ENCODE measurements at regions not wholly inside any gene's neighbourhood (a gene's known extent, or its start where the extent isn't known, plus 50 kb on each side); places are given as distances from the start of the nearest gene placed in this dataset.

DNA sequence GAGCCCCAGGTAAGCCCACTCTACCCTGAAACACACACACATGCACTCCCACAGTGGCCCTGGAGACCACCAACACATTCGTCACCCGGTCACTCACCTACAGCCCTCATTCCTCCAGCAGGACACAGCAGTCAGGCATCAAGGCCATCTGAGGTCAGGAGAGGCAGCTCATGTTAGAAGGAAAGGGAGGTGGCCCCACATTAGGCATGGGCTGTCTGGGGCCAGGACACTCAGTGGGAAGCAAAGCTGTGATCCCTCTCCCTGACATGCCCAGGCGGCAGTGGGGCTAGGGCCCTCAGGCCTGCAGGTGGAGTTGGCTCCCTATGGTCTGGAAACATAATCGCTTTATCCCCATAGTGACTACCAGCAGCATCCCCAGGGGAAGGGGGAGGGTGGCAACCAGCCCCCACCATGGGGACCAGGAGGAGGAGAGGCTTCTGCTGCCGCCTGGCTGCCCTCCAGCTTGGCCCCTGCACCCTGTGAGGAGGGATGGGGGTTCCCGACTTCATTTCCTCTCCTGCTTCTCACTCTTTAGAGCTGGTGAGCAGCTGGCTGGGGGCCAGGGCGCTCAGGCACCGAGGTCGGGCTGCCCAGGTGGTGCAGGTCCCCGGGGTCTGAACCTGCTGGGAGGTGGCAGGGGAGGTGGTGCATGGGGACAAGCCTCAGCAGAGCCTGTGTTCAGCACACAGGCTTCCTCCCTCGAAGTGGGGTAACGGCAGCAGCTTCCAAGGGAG is 76.6 kb upstream of the CST7 start:
- H3K36me3 ChIP-seq (ENCODE audit: low read depth), result no peaks in the 10 kb centered on the region
- H3K4me3 ChIP-seq, result no peak overlapping the region
- H3K9me3 ChIP-seq, result no peaks in the 10 kb centered on the region
- no peak for DNase-seq
- intact Hi-C loops (cut with DNase I, micrococcal nuclease), result no loop called here
- ATAC-seq, result no peak
- no peaks in the 10 kb centered on the region for H3K4me1 ChIP-seq (ENCODE audit: low read depth)
- TF ChIP-seq, protein P1, sequence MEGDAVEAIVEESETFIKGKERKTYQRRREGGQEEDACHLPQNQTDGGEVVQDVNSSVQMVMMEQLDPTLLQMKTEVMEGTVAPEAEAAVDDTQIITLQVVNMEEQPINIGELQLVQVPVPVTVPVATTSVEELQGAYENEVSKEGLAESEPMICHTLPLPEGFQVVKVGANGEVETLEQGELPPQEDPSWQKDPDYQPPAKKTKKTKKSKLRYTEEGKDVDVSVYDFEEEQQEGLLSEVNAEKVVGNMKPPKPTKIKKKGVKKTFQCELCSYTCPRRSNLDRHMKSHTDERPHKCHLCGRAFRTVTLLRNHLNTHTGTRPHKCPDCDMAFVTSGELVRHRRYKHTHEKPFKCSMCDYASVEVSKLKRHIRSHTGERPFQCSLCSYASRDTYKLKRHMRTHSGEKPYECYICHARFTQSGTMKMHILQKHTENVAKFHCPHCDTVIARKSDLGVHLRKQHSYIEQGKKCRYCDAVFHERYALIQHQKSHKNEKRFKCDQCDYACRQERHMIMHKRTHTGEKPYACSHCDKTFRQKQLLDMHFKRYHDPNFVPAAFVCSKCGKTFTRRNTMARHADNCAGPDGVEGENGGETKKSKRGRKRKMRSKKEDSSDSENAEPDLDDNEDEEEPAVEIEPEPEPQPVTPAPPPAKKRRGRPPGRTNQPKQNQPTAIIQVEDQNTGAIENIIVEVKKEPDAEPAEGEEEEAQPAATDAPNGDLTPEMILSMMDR (IDR thresholded peaks at IDR 0.05), result no peak

DNA sequence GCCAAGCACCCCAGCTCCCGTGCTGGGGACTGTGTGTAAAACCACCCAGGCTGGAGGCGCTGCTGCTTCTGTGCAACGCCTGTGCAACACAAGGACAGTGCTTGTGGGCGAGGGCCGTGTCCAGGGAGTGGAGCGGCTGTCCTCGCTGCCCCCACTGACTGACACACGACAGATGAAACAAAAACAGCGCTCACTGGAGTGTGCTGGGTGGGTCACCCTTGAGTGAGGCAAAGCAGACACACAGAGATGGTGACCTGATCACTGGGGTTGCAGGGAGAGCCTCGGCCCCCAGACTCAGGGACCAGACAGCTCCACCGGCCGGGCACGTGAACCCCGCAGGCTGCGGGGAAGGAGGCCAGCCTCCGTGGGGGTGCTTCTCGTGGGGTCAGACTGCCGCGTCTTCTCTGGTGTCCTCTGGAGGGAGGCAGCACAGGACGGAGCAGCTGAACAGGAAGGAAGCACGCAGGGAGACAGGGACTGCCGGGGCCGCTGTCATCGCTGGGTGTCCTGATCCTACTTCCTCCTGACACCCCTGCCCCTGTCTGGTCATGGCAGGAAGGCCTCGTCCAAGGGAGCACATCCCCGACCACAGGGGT is 75.9 kb upstream of the CST7 start:
- ATAC-seq (no peak), DNase-seq (no peak)
- no peaks in the 10 kb centered on the region for H3K4me1 ChIP-seq (ENCODE audit: low read depth)
- no peaks in the 10 kb centered on the region for H3K36me3 ChIP-seq (ENCODE audit: low read depth)
- H3K9me3 ChIP-seq, result no peaks in the 10 kb centered on the region
- no peak overlapping the region for H3K4me3 ChIP-seq
- TF ChIP-seq, protein P1 (IDR thresholded peaks at IDR 0.05), result no peak
- intact Hi-C loops (cut with DNase I, micrococcal nuclease), result no loop called here

DNA sequence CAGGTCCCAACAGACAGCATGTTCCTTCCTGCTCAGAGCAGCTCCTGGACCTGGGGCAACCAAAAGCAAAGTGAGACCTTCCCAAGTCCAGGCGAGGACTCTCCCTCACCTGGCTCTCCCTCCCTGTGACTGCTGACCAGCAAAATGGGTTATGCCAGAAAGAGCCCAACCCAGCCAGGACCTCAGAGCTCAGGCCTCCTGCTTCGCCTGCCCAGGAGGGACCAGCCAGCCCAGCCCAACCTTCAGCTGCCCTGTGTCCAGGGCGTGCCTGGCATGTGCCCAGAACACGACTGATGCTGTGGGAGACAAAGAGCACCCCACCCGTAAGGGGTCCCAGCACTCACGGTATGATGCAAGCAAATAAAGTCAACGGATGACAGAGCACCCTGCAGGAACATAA is 74.0 kb upstream of the CST7 start:
- Histone ChIP-seq H3K36me3 (ENCODE audit: low read depth) (no peaks in the 10 kb centered on the region), H3K4me3 (no peak overlapping the region), H3K4me1 (ENCODE audit: low read depth) (no peaks in the 10 kb centered on the region), H3K9me3 (no peaks in the 10 kb centered on the region)
- intact Hi-C loops (cut with DNase I, micrococcal nuclease), result no loop called here
- no peak for DNase-seq
- TF ChIP-seq, protein P1 (IDR thresholded peaks at IDR 0.05), result no peak
- ATAC-seq, result no peak

DNA sequence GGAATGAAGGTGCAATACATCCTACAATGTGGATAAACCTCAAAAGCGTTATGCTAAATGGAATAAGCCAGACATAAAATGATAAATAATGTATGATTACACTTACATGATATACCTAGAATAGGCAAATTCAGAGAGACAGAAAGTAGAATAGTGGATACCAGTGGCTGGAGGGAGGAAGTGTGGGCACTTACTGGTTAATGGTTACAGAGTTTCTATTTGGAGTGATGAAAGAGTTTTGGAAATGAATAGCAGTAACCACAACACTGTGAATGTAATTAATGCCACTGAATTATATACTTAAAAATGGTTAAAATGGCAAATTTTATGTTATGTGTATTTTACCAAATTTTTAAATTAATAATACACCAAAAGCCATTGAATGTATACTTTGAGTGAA is 71.4 kb upstream of the CST7 start:
- Histone ChIP-seq H3K4me1 (ENCODE audit: low read depth) (no peaks in the 10 kb centered on the region), H3K4me3 (no peak overlapping the region), H3K9me3 (no peaks in the 10 kb centered on the region), H3K36me3 (ENCODE audit: low read depth) (no peaks in the 10 kb centered on the region)
- ATAC-seq (no peak), DNase-seq (no peak)
- TF ChIP-seq, protein P1 (IDR thresholded peaks at IDR 0.05), result no peak
- intact Hi-C loops (cut with DNase I, micrococcal nuclease), result no loop called here

DNA sequence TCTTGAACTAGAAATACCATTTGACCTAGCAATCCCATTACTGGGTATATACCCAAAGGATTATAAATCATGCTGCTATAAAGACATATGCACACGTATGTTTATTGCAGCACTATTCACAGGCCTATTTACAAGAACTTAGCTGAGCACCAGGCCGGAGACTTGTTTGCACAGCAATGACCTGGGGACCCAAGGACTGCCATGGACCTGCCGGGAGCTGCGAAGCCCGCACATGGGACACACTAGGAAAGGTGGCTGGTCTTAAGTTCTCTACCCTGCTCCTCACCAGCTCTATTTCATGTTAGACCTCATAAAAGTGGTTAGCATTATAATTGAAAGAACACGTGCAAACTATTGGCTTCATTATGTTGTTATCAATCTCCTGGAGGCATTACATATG is 70.4 kb upstream of the CST7 start:
- no peaks in the 10 kb centered on the region for H3K4me1 ChIP-seq (ENCODE audit: low read depth)
- H3K4me3 ChIP-seq, result no peak overlapping the region
- DNase-seq (no peak), ATAC-seq (no peak)
- intact Hi-C loops (cut with DNase I, micrococcal nuclease), result no loop called here
- no peaks in the 10 kb centered on the region for H3K36me3 ChIP-seq (ENCODE audit: low read depth)
- TF ChIP-seq, protein P1 (IDR thresholded peaks at IDR 0.05), result no peak
- H3K9me3 ChIP-seq, result no peaks in the 10 kb centered on the region

Measured in mucosa of descending colon (tissue), 3 donors.